Neuronal stem cell (in vitro differentiated cells): ENCODE measurements at regions not wholly inside any gene's neighbourhood (a gene's known extent, or its start where the extent isn't known, plus 50 kb on each side); places are given as distances from the start of the nearest gene placed in this dataset.
"Not testable (repeated sequence)": the region's sequence is repeated elsewhere in the genome, so short reads cannot be mapped to it uniquely, and the experiment has no call there.

ENCODE experiments used
- DNase-seq: peaks from one replicate; pipeline ENCODE4 v3.0.0-alpha.2; 2013; ENCODE audit warnings: low spot score
- H2AFZ ChIP-seq: one replicate; pipeline ENCODE4 v1.6.1; 2013; ENCODE audit warnings: mild to moderate bottlenecking, low read length, inconsistent platforms
- H2AK5ac ChIP-seq: 2 replicates; pipeline ENCODE4 v1.6.1; 2013; ENCODE audit warnings: low read depth, mild to moderate bottlenecking, inconsistent platforms, low read length, moderate library complexity, mixed read lengths
- H2BK120ac ChIP-seq: 2 replicates; pipeline ENCODE4 v1.6.1; 2013; ENCODE audit warnings: low read depth, mild to moderate bottlenecking, inconsistent platforms, low read length, moderate library complexity, mixed read lengths
- H2BK12ac ChIP-seq: one replicate; pipeline ENCODE4 v1.6.1; 2013; ENCODE audit warnings: low read length, inconsistent platforms
- H2BK15ac ChIP-seq: 2 replicates; pipeline ENCODE4 v1.6.1; 2013; ENCODE audit warnings: mild to moderate bottlenecking, low read length, inconsistent platforms, mixed read lengths
- H2BK5ac ChIP-seq: one replicate; pipeline ENCODE4 v1.6.1; 2013; ENCODE audit warnings: inconsistent platforms, mild to moderate bottlenecking, low read length, moderate library complexity
- H3K14ac ChIP-seq: one replicate; pipeline ENCODE4 v1.6.1; 2013; ENCODE audit warnings: low read length, inconsistent platforms
- H3K18ac ChIP-seq: 2 replicates; pipeline ENCODE4 v1.6.1; 2013; ENCODE audit warnings: low read length, inconsistent platforms
- H3K23ac ChIP-seq: 2 replicates; pipeline ENCODE4 v1.6.1; 2013; ENCODE audit warnings: low read depth, mild to moderate bottlenecking, mixed read lengths, low read length, inconsistent platforms; ENCODE audit not compliant: poor library complexity
- H3K27ac ChIP-seq: replicated peaks from 3 replicates; pipeline ENCODE4 v1.5.1; 2013; ENCODE audit warnings: low read length, inconsistent platforms
- H3K27me3 ChIP-seq, 3 experiments: 2 replicates each; pipeline ENCODE4 v1.6.1; 2013; ENCODE audit warnings: low read length in 3 of 3, mild to moderate bottlenecking in 2 of 3, inconsistent platforms in 1 of 3, low read depth in 1 of 3, mixed read lengths in 1 of 3, moderate library complexity in 1 of 3; ENCODE audit not compliant: control insufficient read depth in 3 of 3, insufficient read depth in 3 of 3
- H3K36me3 ChIP-seq, 2 donors: replicated peaks in 1 of 2; 2 replicates each; pipeline ENCODE4 v1.6.1; 2013; ENCODE audit warnings: low read length in 2 of 2; ENCODE audit not compliant: control insufficient read depth in 2 of 2, insufficient read depth in 2 of 2
- H3K4ac ChIP-seq: 2 replicates; pipeline ENCODE4 v1.6.1; 2013; ENCODE audit warnings: inconsistent platforms, mild to moderate bottlenecking, low read length, moderate library complexity
- H3K4me1 ChIP-seq, 2 donors: 1 replicate in 1 of 2; 2 replicates in 1 of 2; pipeline ENCODE4 v1.6.1; 2013; ENCODE audit warnings: low read length in 2 of 2, low read depth in 1 of 2; ENCODE audit not compliant: control insufficient read depth in 2 of 2, insufficient read depth in 1 of 2
- H3K4me2 ChIP-seq: one replicate; pipeline ENCODE4 v1.6.1; 2013; ENCODE audit warnings: mild to moderate bottlenecking, low read length, inconsistent platforms; ENCODE audit not compliant: insufficient read depth, poor library complexity, severe bottlenecking
- H3K4me3 ChIP-seq, 2 donors: 2 replicates each; pipeline ENCODE4 v1.5.1; 2013; ENCODE audit warnings: low read length in 2 of 2, mild to moderate bottlenecking in 2 of 2, inconsistent platforms in 1 of 2, moderate library complexity in 1 of 2
- H3K79me1 ChIP-seq: one replicate; pipeline ENCODE4 v1.6.1; 2013; ENCODE audit warnings: low read depth, mild to moderate bottlenecking, inconsistent platforms, low read length, moderate library complexity
- H3K9ac ChIP-seq: one replicate; pipeline ENCODE4 v1.6.1; 2013; ENCODE audit warnings: mild to moderate bottlenecking, low read depth, low read length, inconsistent platforms; ENCODE audit not compliant: poor library complexity
- H3K9me3 ChIP-seq, 2 donors: replicated peaks in 1 of 2; 2 replicates each; pipeline versions ENCODE3 to v1.6.1; 2013; ENCODE audit warnings: low read length in 2 of 2, mild to moderate bottlenecking in 2 of 2, inconsistent platforms in 1 of 2, low read depth in 1 of 2, mixed read lengths in 1 of 2, moderate library complexity in 1 of 2; ENCODE audit not compliant: control insufficient read depth in 2 of 2, insufficient read depth in 1 of 2
- H4K8ac ChIP-seq: one replicate; pipeline ENCODE4 v1.6.1; 2013; ENCODE audit warnings: low read depth, mild to moderate bottlenecking, inconsistent platforms, low read length, moderate library complexity
- H4K91ac ChIP-seq: one replicate; pipeline ENCODE4 v1.6.1; 2013; ENCODE audit warnings: low read length, low read depth, mild to moderate bottlenecking, inconsistent platforms; ENCODE audit not compliant: poor library complexity
- WGBS, 2 donors: extraction: QIAGEN DNeasy Blood & Tissue Kit; methylation state at CpG; one replicate each; pipeline ENCODE4 v1.1.7; 2013; ENCODE audit warnings: missing lambda C conversion rate in 2 of 2, mixed read lengths in 1 of 2; ENCODE audit not compliant: insufficient read length in 2 of 2, insufficient replicate concordance in 1 of 2; ENCODE audit errors: extremely low coverage in 2 of 2; 5-methylcytosine and 5-hydroxymethylcytosine counted together

GRCh38 chrX:155819966-155820491, 61.1 kb upstream of the VAMP7 start:
- Histone ChIP-seq H3K4me3 (no peak overlapping the region), H2BK12ac (no peak overlapping the region), H3K36me3 (no peaks in the 10 kb centered on the region), H2AK5ac (no peak overlapping the region), H3K4me1 (no peaks in the 10 kb centered on the region), H3K27ac (no peak overlapping the region), H3K27me3 (no peaks in the 10 kb centered on the region), H2BK15ac (no peak overlapping the region), H3K9me3 (peaks cover 0 to 8% of the 10 kb centered on the region in 2 donors), H2AFZ (peak overlapping the region; percentile 39), H4K91ac (no peak overlapping the region), H3K4me2 (no peak overlapping the region), H3K79me1 (no peaks in the 10 kb centered on the region), H2BK120ac (no peak overlapping the region), H4K8ac (no peak overlapping the region), H3K23ac (no peak overlapping the region), H3K18ac (no peak overlapping the region), H3K14ac (no peak overlapping the region), H2BK5ac (no peak overlapping the region), H3K9ac (no peak overlapping the region), H3K4ac (no peak overlapping the region)
- no CpG with 5 or more reads among the region's 3 CpGs for WGBS, 2 donors
- peak; percentile 27 for DNase-seq

- no peak overlapping the region for H3K9ac ChIP-seq
- DNase-seq, result no peak
- H3K27me3 ChIP-seq, result no peaks in the 10 kb centered on the region
- H3K36me3 ChIP-seq, result no peaks in the 10 kb centered on the region
- H3K27ac ChIP-seq, result no peak overlapping the region
- no peak overlapping the region for H3K4me2 ChIP-seq
- H3K79me1 ChIP-seq, result no peaks in the 10 kb centered on the region
- H2BK12ac ChIP-seq, result no peak overlapping the region
- no peak overlapping the region for H2BK120ac ChIP-seq
- no peak overlapping the region for H3K4ac ChIP-seq
- no peak overlapping the region for H4K8ac ChIP-seq
- H2AFZ ChIP-seq, result peak overlapping the region; percentile 19
- peak overlapping the region in 1 of 2 donors; percentile 11 for H3K4me3 ChIP-seq
- H2BK15ac ChIP-seq, result no peak overlapping the region
- no peak overlapping the region for H4K91ac ChIP-seq
- no peak overlapping the region for H2BK5ac ChIP-seq
- no peak overlapping the region for H2AK5ac ChIP-seq
- peaks cover 0 to 8% of the 10 kb centered on the region in 2 donors for H3K9me3 ChIP-seq
- H3K4me1 ChIP-seq, result no peaks in the 10 kb centered on the region
- H3K23ac ChIP-seq, result no peak overlapping the region
- no peak overlapping the region for H3K18ac ChIP-seq
- H3K14ac ChIP-seq, result no peak overlapping the region
Observed at GRCh38 chrX:155819525-155819924, 61.6 kb upstream of the VAMP7 start.

- H2BK12ac ChIP-seq, H3K9me3 ChIP-seq, H4K91ac ChIP-seq, DNase-seq, H3K4me1 ChIP-seq, H2AFZ ChIP-seq, H3K79me1 ChIP-seq, H2BK5ac ChIP-seq, H3K36me3 ChIP-seq, H3K27me3 ChIP-seq, H3K18ac ChIP-seq, H3K9ac ChIP-seq, H2AK5ac ChIP-seq, H3K14ac ChIP-seq, H3K4me3 ChIP-seq, H3K23ac ChIP-seq, H3K27ac ChIP-seq, H3K4ac ChIP-seq, H2BK120ac ChIP-seq, H3K4me2 ChIP-seq, H4K8ac ChIP-seq, H2BK15ac ChIP-seq: not testable (repeated sequence)
- WGBS, 2 donors, result no CpG with 5 or more reads among the region's 8 CpGs
Observed at GRCh38 chrX:155814391-155814790, 66.8 kb upstream of the VAMP7 start.

- no peak overlapping the region for H3K23ac ChIP-seq
- H2BK120ac ChIP-seq, result no peak overlapping the region
- WGBS, 2 donors, result no CpG with 5 or more reads among the region's 1 CpG
- no peak overlapping the region for H2AK5ac ChIP-seq
- H3K27ac ChIP-seq, result no peak overlapping the region
- H2BK12ac ChIP-seq, result no peak overlapping the region
- H4K8ac ChIP-seq, result no peak overlapping the region
- peaks cover 0 to 4% of the 10 kb centered on the region in 2 donors for H3K9me3 ChIP-seq
- no peak overlapping the region for H3K4me3 ChIP-seq
- H2AFZ ChIP-seq, result no peak overlapping the region
- no peak overlapping the region for H2BK15ac ChIP-seq
- no peak overlapping the region for H3K9ac ChIP-seq
- no peaks in the 10 kb centered on the region for H3K36me3 ChIP-seq
- H2BK5ac ChIP-seq, result no peak overlapping the region
- no peak overlapping the region for H3K4ac ChIP-seq
- H3K4me2 ChIP-seq, result no peak overlapping the region
- H3K27me3 ChIP-seq, result no peaks in the 10 kb centered on the region
- H3K18ac ChIP-seq, result no peak overlapping the region
- H3K4me1 ChIP-seq, result no peaks in the 10 kb centered on the region
- no peak for DNase-seq
- H3K14ac ChIP-seq, result no peak overlapping the region
- no peak overlapping the region for H4K91ac ChIP-seq
- H3K79me1 ChIP-seq, result no peaks in the 10 kb centered on the region
Observed at GRCh38 chrX:155779831-155780230, 101.3 kb upstream of the VAMP7 start.
